SJSA1 (cell line): ENCODE measurements at regions not wholly inside any gene's neighbourhood (a gene's known extent, or its start where the extent isn't known, plus 50 kb on each side); places are given as distances from the start of the nearest gene placed in this dataset.
"Not testable (repeated sequence)": the region's sequence is repeated elsewhere in the genome, so short reads cannot be mapped to it uniquely, and the experiment has no call there.

ENCODE experiments used
- DNase-seq, 2 experiments: peaks; one replicate each; pipeline ENCODE4 v3.0.0-alpha.2; 2015 to 2020; ENCODE audit warnings: low spot score in 2 of 2, low read depth in 1 of 2
- H3K27ac ChIP-seq: fragments of 250-450 bp; sonication (Bioruptor Pico); 2 replicates; pipeline ENCODE4 v1.5.1; 2020; ENCODE audit warnings: mild to moderate bottlenecking, moderate library complexity
- H3K27me3 ChIP-seq: fragments of 250-450 bp; sonication (Bioruptor Pico); replicated peaks from 2 replicates; pipeline ENCODE4 v1.5.1; 2020; ENCODE audit warnings: mild to moderate bottlenecking, moderate library complexity
- H3K36me3 ChIP-seq: fragments of 250-450 bp; sonication (Bioruptor Pico); 2 replicates; pipeline ENCODE4 v1.5.1; 2020; ENCODE audit warnings: mild to moderate bottlenecking
- H3K4me1 ChIP-seq: fragments of 250-450 bp; sonication (Bioruptor Pico); replicated peaks from 2 replicates; pipeline ENCODE4 v1.6.1; 2021; ENCODE audit warnings: mild to moderate bottlenecking
- H3K4me3 ChIP-seq: fragments of 250-450 bp; sonication (Bioruptor Pico); 2 replicates; pipeline ENCODE4 v1.5.1; 2020; ENCODE audit warnings: mild to moderate bottlenecking
- H3K9me3 ChIP-seq: fragments of 250-450 bp; sonication (Bioruptor Pico); replicated peaks from 2 replicates; pipeline ENCODE4 v1.5.1; 2020; ENCODE audit warnings: mild to moderate bottlenecking

DNA sequence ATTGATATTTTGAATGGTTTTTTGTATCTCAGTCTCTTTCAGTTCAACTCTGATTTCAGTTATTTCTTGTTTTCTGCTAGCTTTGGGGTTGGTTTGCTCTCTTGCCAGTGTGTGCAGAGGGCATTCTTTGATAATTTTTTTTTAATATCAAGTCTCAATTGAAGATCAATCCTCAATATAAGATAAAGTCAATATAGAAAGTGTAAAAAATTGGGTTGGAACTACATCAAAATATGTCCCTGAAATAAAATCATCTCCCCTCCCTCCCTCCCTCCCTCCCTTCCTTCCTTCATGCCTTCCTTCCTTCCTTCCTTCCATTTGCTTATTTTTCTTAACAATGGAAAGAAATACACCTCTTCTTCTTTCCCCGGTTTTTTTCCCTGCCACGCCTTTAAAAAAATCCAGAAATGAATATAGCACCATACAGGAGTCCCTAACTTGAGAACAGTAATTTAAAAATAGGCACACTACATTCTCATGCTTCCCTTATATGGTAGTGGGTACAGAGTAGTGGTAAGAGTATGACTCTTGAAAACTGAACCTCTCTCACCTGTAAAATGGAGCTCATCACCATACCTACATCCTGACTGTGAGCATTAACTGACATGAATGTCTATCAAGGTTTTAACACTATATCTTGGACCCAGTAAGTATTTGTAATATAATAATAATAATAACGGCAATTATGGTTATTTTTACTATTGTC, 221.9 kb downstream of the GIPC2 start:
- no peak overlapping the region for H3K27ac ChIP-seq
- DNase-seq = no peak
- H3K4me3 ChIP-seq = no peak overlapping the region
- H3K36me3 ChIP-seq = no peaks in the 10 kb centered on the region
- H3K4me1 ChIP-seq = no peaks in the 10 kb centered on the region
- H3K27me3 ChIP-seq = no peaks in the 10 kb centered on the region
- H3K9me3 ChIP-seq = no peaks in the 10 kb centered on the region; the same call in 1 of the 2 replicates

DNA sequence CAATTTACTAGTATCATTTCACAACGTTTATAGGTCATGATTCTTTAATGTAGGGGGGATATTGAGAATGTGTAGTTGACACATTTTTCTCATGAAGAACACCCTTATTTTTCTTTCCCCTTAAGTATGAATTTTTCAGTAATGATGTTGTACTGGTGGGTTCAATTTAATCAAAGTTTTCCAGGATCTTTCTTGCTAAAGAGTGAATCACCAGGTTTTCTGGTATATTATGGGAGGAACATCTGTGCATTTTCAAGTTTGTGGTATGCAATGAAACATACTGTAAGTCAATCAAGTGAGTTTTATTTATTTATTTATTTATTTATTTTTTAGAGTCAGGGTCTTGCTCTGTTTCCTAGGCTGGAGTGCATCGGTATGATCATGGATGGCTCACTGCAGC, 221.2 kb upstream of the PTGFR start:
- H3K4me3 ChIP-seq = no peak overlapping the region
- H3K27me3 ChIP-seq = no peaks in the 10 kb centered on the region
- no peaks in the 10 kb centered on the region for H3K4me1 ChIP-seq
- no peaks in the 10 kb centered on the region for H3K36me3 ChIP-seq
- DNase-seq = no peak
- H3K9me3 ChIP-seq = no peaks in the 10 kb centered on the region; the same call in 1 of the 2 replicates
- no peak overlapping the region for H3K27ac ChIP-seq

DNA sequence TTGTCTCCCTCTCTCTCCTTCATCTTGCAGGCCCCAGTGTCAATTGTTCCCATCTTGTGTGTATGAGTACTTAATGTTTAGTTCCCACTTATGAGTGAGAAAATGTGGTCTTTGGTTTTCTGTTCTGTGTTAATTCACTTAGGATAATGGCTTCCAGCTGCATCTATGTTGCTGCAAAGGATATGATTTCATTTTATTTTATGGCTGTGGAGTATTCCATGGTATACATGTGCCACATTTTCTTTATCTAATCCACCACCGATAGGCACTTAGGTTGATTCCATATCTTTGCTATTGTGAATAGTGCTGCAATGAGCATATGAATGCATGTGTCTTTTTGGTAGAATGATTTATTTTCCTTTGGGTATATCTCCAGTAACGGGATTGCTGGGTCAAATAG, 219.4 kb upstream of the PTGFR start:
- not testable (repeated sequence) for H3K36me3 ChIP-seq, H3K27ac ChIP-seq, DNase-seq, H3K27me3 ChIP-seq, H3K4me3 ChIP-seq, H3K9me3 ChIP-seq
- peaks cover 18% of the 10 kb centered on the region for H3K4me1 ChIP-seq

DNA sequence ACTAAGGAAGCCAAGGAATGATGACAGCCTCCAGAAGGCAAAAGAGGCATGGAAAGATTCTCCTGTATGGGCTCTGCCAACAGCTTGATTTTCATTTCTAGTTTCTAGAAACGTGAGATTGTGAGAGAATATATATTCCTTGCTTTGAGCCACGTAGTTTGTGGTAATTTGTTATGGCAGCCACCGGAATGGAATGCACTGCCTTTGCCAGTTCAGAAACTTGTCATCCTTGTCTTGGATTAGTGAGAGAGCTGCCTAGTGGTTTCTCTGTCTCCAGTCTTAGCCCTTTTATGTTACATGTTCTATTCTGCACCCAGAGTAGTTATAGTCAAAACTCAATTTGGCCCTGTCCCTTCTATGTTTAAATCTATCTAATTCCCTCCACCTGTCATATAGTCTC, 216.0 kb upstream of the PTGFR start:
- no peak overlapping the region for H3K27ac ChIP-seq
- DNase-seq = no peak
- no peaks in the 10 kb centered on the region for H3K36me3 ChIP-seq
- no peaks in the 10 kb centered on the region for H3K27me3 ChIP-seq
- H3K9me3 ChIP-seq = no peaks in the 10 kb centered on the region
- H3K4me1 ChIP-seq = peaks cover 48% of the 10 kb centered on the region
- no peak overlapping the region for H3K4me3 ChIP-seq

DNA sequence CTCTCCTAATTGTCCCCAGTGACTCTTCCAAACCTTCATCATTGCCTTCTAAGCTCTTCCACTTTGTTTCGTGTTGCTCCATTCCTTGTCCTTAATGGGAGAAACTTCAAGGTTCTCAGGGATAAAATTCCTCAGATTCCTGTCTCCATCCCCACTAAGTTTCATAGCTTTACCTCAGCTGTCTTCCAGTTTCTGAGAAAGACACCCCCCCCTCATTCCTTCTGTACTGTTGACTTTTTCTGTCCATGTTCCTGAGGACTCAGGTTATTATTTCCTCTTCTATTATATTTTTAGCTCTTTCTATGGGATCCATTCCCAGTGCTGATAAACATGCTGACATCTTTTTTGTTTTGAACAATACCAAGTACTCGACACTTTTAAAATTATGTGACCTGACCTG, 215.3 kb upstream of the PTGFR start:
- DNase-seq = no peak
- Histone ChIP-seq H3K36me3 (no peaks in the 10 kb centered on the region), H3K4me1 (peaks cover 48% of the 10 kb centered on the region), H3K27ac (no peak overlapping the region), H3K9me3 (no peaks in the 10 kb centered on the region), H3K27me3 (no peaks in the 10 kb centered on the region; the same call in 1 of the 2 replicates), H3K4me3 (no peak overlapping the region)

DNA sequence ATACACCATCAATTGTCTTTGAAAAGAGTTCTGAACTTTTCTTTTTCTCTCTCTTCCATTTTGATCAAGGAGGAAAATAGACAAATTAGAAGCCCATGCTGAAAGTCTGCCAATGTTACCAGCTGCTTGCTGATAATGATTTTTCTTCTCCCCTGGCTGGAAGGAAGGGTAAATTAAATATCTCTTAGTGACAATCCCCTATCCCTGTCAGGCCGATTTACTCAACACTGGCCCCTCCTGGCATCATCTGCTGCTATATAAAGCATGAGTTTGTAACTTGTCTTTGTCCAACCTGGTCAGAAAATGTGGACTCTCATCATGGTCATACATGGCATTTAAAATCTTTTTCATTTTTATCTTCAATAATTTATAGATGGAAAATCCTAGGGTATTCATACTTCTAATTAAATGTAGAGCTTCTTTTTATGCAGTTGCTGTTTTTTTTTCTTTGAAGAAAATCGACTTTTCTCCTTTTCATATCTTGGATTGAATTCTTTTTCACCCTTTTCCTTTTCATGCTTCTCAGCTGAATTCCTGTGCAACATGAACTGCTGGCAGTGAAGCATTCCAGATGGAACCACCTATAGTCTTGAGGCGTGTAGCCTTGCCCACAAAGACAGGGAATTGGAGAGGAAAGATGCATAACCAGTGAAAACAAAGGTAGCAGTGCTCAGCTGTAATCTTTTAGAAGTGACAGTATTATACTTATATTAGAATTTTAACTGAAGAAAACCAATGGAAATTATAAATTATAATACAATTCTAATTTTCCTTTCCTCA, 214.7 kb upstream of the PTGFR start:
- Histone ChIP-seq H3K27ac (no peak overlapping the region), H3K4me1 (peaks cover 48% of the 10 kb centered on the region), H3K27me3 (no peaks in the 10 kb centered on the region; the same call in 1 of the 2 replicates), H3K9me3 (no peaks in the 10 kb centered on the region), H3K4me3 (no peak overlapping the region), H3K36me3 (no peaks in the 10 kb centered on the region)
- DNase-seq = no peak

DNA sequence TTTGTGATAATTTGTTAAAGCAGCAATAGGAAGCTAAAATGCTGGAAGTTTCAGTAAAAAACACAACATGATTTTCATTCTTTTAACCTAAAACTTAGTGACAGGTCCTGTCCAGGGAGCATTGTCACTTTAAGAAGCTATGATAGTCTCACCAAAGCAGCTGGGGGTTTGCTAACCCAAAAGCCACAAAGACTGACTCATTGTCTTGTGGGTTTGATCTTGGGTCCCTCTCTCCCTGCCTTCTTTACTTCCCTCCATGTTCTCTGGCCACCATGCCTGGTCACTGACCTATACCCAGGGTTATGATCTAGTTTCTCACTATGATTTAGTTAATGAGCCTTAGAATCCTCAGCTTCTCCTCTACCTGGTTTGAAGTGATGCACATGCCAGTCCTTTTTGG, 213.5 kb upstream of the PTGFR start:
- Histone ChIP-seq H3K27me3 (no peaks in the 10 kb centered on the region; the same call in 1 of the 2 replicates), H3K9me3 (no peaks in the 10 kb centered on the region), H3K4me1 (peaks cover 48% of the 10 kb centered on the region), H3K27ac (peak overlapping the region; percentile 19; the same call in 1 of the 2 replicates), H3K4me3 (no peak overlapping the region), H3K36me3 (no peaks in the 10 kb centered on the region)
- DNase-seq = peak; percentile 52 to 53

DNA sequence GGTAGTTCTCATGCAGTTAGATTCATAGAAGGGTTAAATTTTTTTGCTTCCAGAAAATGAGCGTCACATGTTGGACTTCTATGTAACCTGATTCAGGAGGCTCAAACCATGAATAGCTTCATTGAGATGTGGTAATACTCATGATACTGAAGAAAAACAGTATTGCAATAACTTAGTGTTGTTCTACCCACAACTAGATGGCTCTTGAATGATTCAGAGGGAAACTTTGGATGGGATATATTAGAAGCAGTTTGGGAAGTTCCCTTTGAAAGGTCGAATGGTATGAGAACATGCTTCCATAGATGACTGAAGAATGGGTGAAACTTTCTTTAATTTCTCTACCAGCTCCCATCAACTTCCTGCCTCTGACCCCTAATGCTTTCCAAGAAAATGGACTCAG, 211.7 kb upstream of the PTGFR start:
- Histone ChIP-seq H3K27me3 (no peaks in the 10 kb centered on the region; the same call in 1 of the 2 replicates), H3K4me1 (peaks cover 48% of the 10 kb centered on the region)

DNA sequence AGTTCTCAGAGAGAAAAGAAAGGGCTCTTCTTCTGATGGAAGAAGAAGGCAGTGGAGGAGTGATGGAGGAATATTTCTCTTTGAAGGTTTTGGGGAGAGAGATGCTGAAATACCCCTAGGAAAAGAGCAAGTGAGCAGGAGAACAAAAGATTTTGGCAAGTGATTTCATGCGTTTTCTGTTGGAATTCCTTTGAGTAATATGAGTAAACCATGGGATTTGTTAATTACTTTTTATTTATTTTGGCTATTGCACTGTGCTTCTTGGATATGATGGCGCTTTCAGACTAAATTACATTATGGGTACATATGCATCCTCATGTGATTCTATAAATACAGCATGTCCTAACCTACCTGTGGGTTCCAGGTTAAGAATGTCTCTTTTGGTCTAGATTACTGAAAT, 210.1 kb upstream of the PTGFR start:
- H3K27ac ChIP-seq = no peak overlapping the region
- H3K4me1 ChIP-seq = peaks cover 38% of the 10 kb centered on the region
- no peaks in the 10 kb centered on the region for H3K9me3 ChIP-seq
- no peak for DNase-seq
- no peak overlapping the region for H3K4me3 ChIP-seq
- no peaks in the 10 kb centered on the region; the same call in 1 of the 2 replicates for H3K27me3 ChIP-seq
- H3K36me3 ChIP-seq = no peaks in the 10 kb centered on the region

More for the DNA sequence above, 211.7 kb upstream of the PTGFR start:
- Histone ChIP-seq H3K36me3 (no peaks in the 10 kb centered on the region), H3K4me3 (no peak overlapping the region), H3K27ac (no peak overlapping the region), H3K9me3 (no peaks in the 10 kb centered on the region)
- DNase-seq = no peak

DNA sequence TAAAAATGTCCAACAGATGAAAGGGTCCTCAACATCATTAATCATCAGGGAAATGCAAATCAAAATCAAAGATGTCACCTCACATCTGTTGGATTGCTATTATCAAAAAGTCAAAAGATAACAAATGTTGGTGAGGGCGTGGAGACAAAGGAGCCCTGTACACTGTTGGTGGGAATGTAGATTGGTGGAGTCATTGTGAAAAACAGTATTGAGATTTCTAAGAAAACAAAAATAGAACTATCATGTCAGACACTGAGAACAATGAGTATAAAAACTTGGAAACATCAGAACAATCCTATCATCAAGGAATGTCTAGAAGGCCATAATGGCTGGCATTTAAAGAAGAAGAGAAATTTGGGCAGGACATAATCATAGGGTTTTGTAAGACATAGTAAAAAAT, 209.2 kb upstream of the PTGFR start:
- Histone ChIP-seq H3K9me3 (no peaks in the 10 kb centered on the region), H3K4me3 (no peak overlapping the region), H3K27ac (no peak overlapping the region), H3K27me3 (no peaks in the 10 kb centered on the region; the same call in 1 of the 2 replicates), H3K36me3 (no peaks in the 10 kb centered on the region), H3K4me1 (peaks cover 31% of the 10 kb centered on the region)
- no peak for DNase-seq

DNA sequence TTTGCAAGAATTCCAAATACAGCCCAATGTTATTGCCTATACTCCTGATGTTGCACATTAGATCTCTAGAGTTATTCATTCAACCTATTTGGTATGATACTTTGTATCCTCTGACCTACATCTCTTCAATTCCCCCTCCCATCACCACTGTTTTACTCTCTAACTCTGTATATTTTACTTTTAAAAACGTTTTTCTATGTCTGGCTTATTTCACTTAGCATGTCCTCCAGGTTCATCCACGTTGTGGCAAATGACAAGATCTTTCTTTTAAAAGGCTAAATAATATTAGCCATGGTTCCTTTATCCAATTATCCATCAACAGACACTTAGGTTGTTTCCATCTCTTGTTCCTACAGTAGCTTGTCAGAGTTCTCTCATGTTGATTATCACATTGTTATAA, 207.1 kb upstream of the PTGFR start:
- Histone ChIP-seq H3K4me3 (no peak overlapping the region), H3K27me3 (no peaks in the 10 kb centered on the region; the same call in 1 of the 2 replicates), H3K9me3 (no peaks in the 10 kb centered on the region), H3K4me1 (peaks cover 21% of the 10 kb centered on the region), H3K36me3 (no peaks in the 10 kb centered on the region), H3K27ac (no peak overlapping the region)
- DNase-seq = no peak

DNA sequence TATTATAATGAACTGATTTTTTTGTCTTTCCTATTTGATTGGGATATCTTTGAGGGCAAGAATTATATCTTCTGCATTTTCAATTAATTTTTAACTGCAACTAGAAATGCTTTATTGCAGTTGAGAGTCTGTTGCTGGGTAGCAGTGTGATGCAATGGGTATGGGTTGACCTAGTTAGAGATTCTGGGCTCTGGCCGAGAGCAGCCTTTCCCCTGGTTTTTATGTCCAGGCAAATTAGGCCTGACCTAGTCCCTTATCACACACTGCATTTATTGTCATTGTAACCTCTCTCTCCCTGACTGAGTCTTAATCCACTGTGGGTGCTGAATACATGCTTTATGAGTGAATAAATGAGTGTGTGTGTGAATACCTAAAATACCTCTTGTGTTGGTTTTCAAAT, 206.4 kb upstream of the PTGFR start:
- no peak overlapping the region for H3K27ac ChIP-seq
- H3K9me3 ChIP-seq = no peaks in the 10 kb centered on the region
- H3K4me3 ChIP-seq = no peak overlapping the region
- H3K27me3 ChIP-seq = no peaks in the 10 kb centered on the region; the same call in 1 of the 2 replicates
- no peaks in the 10 kb centered on the region for H3K36me3 ChIP-seq
- H3K4me1 ChIP-seq = peaks cover 19% of the 10 kb centered on the region
- no peak for DNase-seq

DNA sequence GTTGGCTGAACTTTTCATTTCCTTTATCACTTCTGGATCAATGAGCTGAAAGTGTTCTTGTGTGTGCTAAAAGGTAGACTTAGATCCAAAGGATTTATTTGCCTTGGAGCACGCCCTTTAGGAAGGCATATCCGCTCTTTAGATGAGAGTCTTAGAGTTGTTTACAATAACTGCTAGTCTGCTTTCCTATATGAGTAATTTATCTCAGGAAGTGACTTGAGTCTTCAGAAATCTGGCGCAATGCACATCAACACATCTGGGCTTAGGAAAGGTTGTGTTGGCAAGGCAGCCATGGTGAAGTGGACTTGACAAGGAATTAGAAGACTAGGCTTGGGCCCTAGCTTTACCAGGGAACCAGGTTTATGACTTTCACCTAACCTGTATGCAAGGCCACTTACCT, 204.1 kb upstream of the PTGFR start:
- Histone ChIP-seq H3K4me1 (peaks cover 15% of the 10 kb centered on the region), H3K27ac (peak overlapping the region; percentile 13; the same call in 1 of the 2 replicates), H3K27me3 (no peaks in the 10 kb centered on the region), H3K36me3 (no peaks in the 10 kb centered on the region), H3K9me3 (no peaks in the 10 kb centered on the region), H3K4me3 (no peak overlapping the region)
- no peak for DNase-seq

DNA sequence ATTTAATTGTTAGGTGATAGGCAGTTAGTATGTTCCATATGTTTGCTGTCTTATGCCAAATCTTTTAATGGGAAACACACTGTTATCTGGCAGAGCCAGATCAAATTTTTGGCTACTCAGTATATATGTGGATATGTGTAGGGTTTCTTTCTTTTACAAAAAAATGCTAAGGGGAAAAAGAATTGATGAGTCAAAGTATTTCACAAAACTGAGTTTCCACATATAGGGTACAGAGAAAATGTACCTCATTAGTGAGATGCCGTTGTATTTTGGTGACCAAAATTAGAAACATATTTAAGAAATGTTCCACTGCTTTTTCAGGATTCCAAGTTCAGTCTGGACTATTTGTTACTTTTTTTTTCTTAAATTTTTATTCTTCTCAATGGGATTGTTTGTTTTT, 201.2 kb upstream of the PTGFR start:
- H3K4me1 ChIP-seq = peaks cover 15% of the 10 kb centered on the region
- DNase-seq = no peak
- no peak overlapping the region for H3K27ac ChIP-seq
- no peaks in the 10 kb centered on the region for H3K27me3 ChIP-seq
- no peaks in the 10 kb centered on the region for H3K36me3 ChIP-seq
- H3K4me3 ChIP-seq = no peak overlapping the region
- H3K9me3 ChIP-seq = no peaks in the 10 kb centered on the region
